ENCODE measurements at regions not wholly inside any gene's neighbourhood (a gene's known extent, or its start where the extent isn't known, plus 50 kb on each side); places are given as distances from the start of the nearest gene placed in this dataset.

GRCh38 chr20:40939667-40940066, 89.0 kb upstream of the TOP1 start:
- Histone ChIP-seq H3K36me3 (ENCODE audit: insufficient read depth, low read length) (no peaks in the 10 kb centered on the region), H3K4me3 (no peak overlapping the region), H3K9ac (ENCODE audit: insufficient read length) (no peak overlapping the region), H3K9me3 (ENCODE audit: low read depth, low read length) (no peaks in the 10 kb centered on the region), H3K27ac (no peak overlapping the region)
- DNase-seq (ENCODE audit: low read depth, low spot score): no peak
- TF ChIP-seq EZH2 (IDR thresholded peaks at IDR 0.05) (no peak), POLR2AphosphoS5 (IDR thresholded peaks at IDR 0.05; ENCODE audit: borderline replicate concordance, low read depth, low read length) (no peak), FOXP2 (optimal IDR thresholded peaks at IDR 0.05; ENCODE audit: control extremely low read depth, extremely low read length, insufficient read depth) (no peak)

- TF ChIP-seq EZH2 (IDR thresholded peaks at IDR 0.05) (no peak), POLR2AphosphoS5 (IDR thresholded peaks at IDR 0.05; ENCODE audit: borderline replicate concordance, low read depth, low read length) (no peak), FOXP2 (optimal IDR thresholded peaks at IDR 0.05; ENCODE audit: control extremely low read depth, extremely low read length, insufficient read depth) (no peak)
- H3K36me3 ChIP-seq (ENCODE audit: insufficient read depth, low read length): no peaks in the 10 kb centered on the region
- no peak overlapping the region for H3K9ac ChIP-seq (ENCODE audit: insufficient read length)
- no peak overlapping the region for H3K4me3 ChIP-seq
- no peaks in the 10 kb centered on the region for H3K9me3 ChIP-seq (ENCODE audit: low read depth, low read length)
- no peak for DNase-seq (ENCODE audit: low read depth, low spot score)
- no peak overlapping the region for H3K27ac ChIP-seq
These were observed 87.5 kb upstream of the TOP1 start for GRCh38 chr20:40941133-40941610.

- H3K4me3 ChIP-seq: no peak overlapping the region
- H3K27ac ChIP-seq: no peak overlapping the region
- H3K36me3 ChIP-seq (ENCODE audit: insufficient read depth, low read length): no peaks in the 10 kb centered on the region
- H3K9ac ChIP-seq (ENCODE audit: insufficient read length): no peak overlapping the region
- TF ChIP-seq POLR2AphosphoS5 (IDR thresholded peaks at IDR 0.05; ENCODE audit: borderline replicate concordance, low read depth, low read length): no peak
- TF ChIP-seq FOXP2 (optimal IDR thresholded peaks at IDR 0.05; ENCODE audit: control extremely low read depth, extremely low read length, insufficient read depth): no peak
- TF ChIP-seq EZH2 (IDR thresholded peaks at IDR 0.05): no peak
- no peak for DNase-seq (ENCODE audit: low read depth, low spot score)
- H3K9me3 ChIP-seq (ENCODE audit: low read depth, low read length): no peaks in the 10 kb centered on the region
These were observed 86.6 kb upstream of the TOP1 start for GRCh38 chr20:40942006-40942405.

DNA sequence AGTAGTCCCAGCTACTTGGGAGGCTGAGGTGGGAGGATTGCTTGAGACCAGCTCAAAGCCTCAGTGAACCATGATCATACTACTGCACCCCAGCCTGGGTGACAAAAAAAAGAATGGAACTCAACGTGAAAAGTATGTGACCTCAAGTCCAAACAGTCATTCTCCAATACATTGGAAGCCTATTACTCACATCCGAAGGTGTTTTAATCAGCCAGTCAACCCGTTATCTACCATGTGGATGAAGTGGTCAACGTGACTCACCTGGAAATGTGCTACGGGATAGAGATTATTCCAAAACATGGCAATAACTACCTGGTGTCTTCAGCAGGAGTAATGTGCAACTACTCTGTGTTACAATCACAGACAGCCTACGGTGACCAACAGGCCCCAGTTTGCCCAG, 85.8 kb upstream of the TOP1 start:
- no peak overlapping the region for H3K4me3 ChIP-seq
- H3K27ac ChIP-seq: no peak overlapping the region
- H3K9me3 ChIP-seq (ENCODE audit: low read depth, low read length): no peaks in the 10 kb centered on the region
- DNase-seq (ENCODE audit: low read depth, low spot score): no peak
- H3K9ac ChIP-seq (ENCODE audit: insufficient read length): no peak overlapping the region
- no peaks in the 10 kb centered on the region for H3K36me3 ChIP-seq (ENCODE audit: insufficient read depth, low read length)
- TF ChIP-seq POLR2AphosphoS5 (IDR thresholded peaks at IDR 0.05; ENCODE audit: borderline replicate concordance, low read depth, low read length) (no peak), FOXP2 (optimal IDR thresholded peaks at IDR 0.05; ENCODE audit: control extremely low read depth, extremely low read length, insufficient read depth) (no peak), EZH2 (IDR thresholded peaks at IDR 0.05) (no peak)

- TF ChIP-seq POLR2AphosphoS5 (IDR thresholded peaks at IDR 0.05; ENCODE audit: borderline replicate concordance, low read depth, low read length) (no peak), FOXP2 (optimal IDR thresholded peaks at IDR 0.05; ENCODE audit: control extremely low read depth, extremely low read length, insufficient read depth) (no peak), EZH2 (IDR thresholded peaks at IDR 0.05) (no peak)
- Histone ChIP-seq H3K36me3 (ENCODE audit: insufficient read depth, low read length) (no peaks in the 10 kb centered on the region), H3K9me3 (ENCODE audit: low read depth, low read length) (no peaks in the 10 kb centered on the region), H3K9ac (ENCODE audit: insufficient read length) (no peak overlapping the region), H3K27ac (no peak overlapping the region), H3K4me3 (no peak overlapping the region)
- no peak for DNase-seq (ENCODE audit: low read depth, low spot score)
These were observed 85.0 kb upstream of the TOP1 start for GRCh38 chr20:40943591-40943990.

- DNase-seq (ENCODE audit: low read depth, low spot score): no peak
- Histone ChIP-seq H3K9me3 (ENCODE audit: low read depth, low read length) (no peaks in the 10 kb centered on the region), H3K36me3 (ENCODE audit: insufficient read depth, low read length) (no peaks in the 10 kb centered on the region), H3K27ac (no peak overlapping the region), H3K4me3 (no peak overlapping the region), H3K9ac (ENCODE audit: insufficient read length) (no peak overlapping the region)
- TF ChIP-seq FOXP2 (optimal IDR thresholded peaks at IDR 0.05; ENCODE audit: control extremely low read depth, extremely low read length, insufficient read depth) (no peak), POLR2AphosphoS5 (IDR thresholded peaks at IDR 0.05; ENCODE audit: borderline replicate concordance, low read depth, low read length) (no peak)
These were observed 83.4 kb upstream of the TOP1 start for GRCh38 chr20:40945189-40945588.

GRCh38 chr20:40945754-40946450, 82.7 kb upstream of the TOP1 start:
- H3K27ac ChIP-seq: no peak overlapping the region
- DNase-seq (ENCODE audit: low read depth, low spot score): peak; percentile 52

DNA sequence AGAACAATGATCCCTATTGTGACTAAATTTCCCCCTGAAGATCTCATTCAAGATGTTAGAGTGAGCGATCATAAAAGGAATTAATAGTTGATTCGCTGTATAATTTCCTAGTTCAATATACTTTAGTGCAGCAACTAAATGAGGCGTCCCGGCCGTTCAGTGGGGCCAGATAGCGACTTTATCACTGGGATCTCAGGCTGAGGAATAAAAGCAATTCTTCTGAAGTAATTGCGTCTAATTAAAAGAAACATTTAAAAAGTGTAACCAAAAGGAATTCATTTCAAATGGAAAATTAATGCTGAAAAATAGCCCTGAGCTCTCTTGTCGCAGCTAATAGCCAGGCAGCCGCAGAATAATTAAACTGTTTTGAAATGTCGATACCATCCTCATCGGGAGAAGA, 82.2 kb upstream of the TOP1 start:
- TF ChIP-seq FOXP2 (optimal IDR thresholded peaks at IDR 0.05; ENCODE audit: control extremely low read depth, extremely low read length, insufficient read depth) (no peak), EZH2 (IDR thresholded peaks at IDR 0.05) (no peak), POLR2AphosphoS5 (IDR thresholded peaks at IDR 0.05; ENCODE audit: borderline replicate concordance, low read depth, low read length) (no peak)
- H3K36me3 ChIP-seq (ENCODE audit: insufficient read depth, low read length): no peaks in the 10 kb centered on the region
- H3K9me3 ChIP-seq (ENCODE audit: low read depth, low read length): no peaks in the 10 kb centered on the region
- no peak overlapping the region for H3K9ac ChIP-seq (ENCODE audit: insufficient read length)
- H3K4me3 ChIP-seq: no peak overlapping the region
- H3K27ac ChIP-seq: no peak overlapping the region
- no peak for DNase-seq (ENCODE audit: low read depth, low spot score)

More at GRCh38 chr20:40945754-40946450, 82.7 kb upstream of the TOP1 start:
- Histone ChIP-seq H3K4me3 (no peak overlapping the region), H3K9ac (ENCODE audit: insufficient read length) (no peak overlapping the region), H3K36me3 (ENCODE audit: insufficient read depth, low read length) (no peaks in the 10 kb centered on the region), H3K9me3 (ENCODE audit: low read depth, low read length) (no peaks in the 10 kb centered on the region)
- no peak for TF ChIP-seq EZH2 (IDR thresholded peaks at IDR 0.05)
- no peak for TF ChIP-seq FOXP2 (optimal IDR thresholded peaks at IDR 0.05; ENCODE audit: control extremely low read depth, extremely low read length, insufficient read depth)
- TF ChIP-seq POLR2AphosphoS5 (IDR thresholded peaks at IDR 0.05; ENCODE audit: borderline replicate concordance, low read depth, low read length): no peak
